H1 (cell line): ENCODE measurements at regions not wholly inside any gene's neighbourhood (a gene's known extent, or its start where the extent isn't known, plus 50 kb on each side); places are given as distances from the start of the nearest gene placed in this dataset.

Experiments
- CTCF ChIA-PET: fragments of 300-600 bp; sonication (Branson Sonifier 250); formaldehyde crosslinking; loops from one replicate; lab custom pipeline; 2021; ENCODE audit not compliant: partially characterized antibody; lab: Charles Lee
- POLR2A ChIA-PET: fragments of 300-600 bp; sonication (Branson Sonifier 250); formaldehyde crosslinking; loops from one replicate; lab custom pipeline; 2021; ENCODE audit warnings: inconsistent platforms; ENCODE audit not compliant: partially characterized antibody; lab: Charles Lee
- DNase-seq, 2 experiments: peaks; one replicate each; pipeline versions ENCODE4 v3.0.0 to v3.0.0-alpha.2; 2010 to 2022; ENCODE audit warnings: low spot score in 2 of 2, low read depth in 1 of 2, mixed read lengths in 1 of 2
- FAIRE-seq: peaks from 2 replicates; lab custom pipeline; 2011; peaks lifted over from hg19 to GRCh38; lab: Jason Lieb, UNC
- H2AFZ ChIP-seq: 2 replicates; pipeline ENCODE4 v1.8.1; 2012; ENCODE audit warnings: low read length, inconsistent platforms
- H2AK5ac ChIP-seq: 2 replicates; pipeline ENCODE4 v1.6.1; 2013; ENCODE audit warnings: low read depth, low read length
- H2BK120ac ChIP-seq: replicated peaks from 2 replicates; pipeline ENCODE3; 2013; ENCODE audit warnings: low read depth, low read length, inconsistent platforms
- H2BK12ac ChIP-seq: 2 replicates; pipeline ENCODE4 v1.6.1; 2013; ENCODE audit warnings: low read depth, low read length
- H2BK15ac ChIP-seq: 2 replicates; pipeline ENCODE4 v1.6.1; 2013; ENCODE audit warnings: low read length
- H2BK20ac ChIP-seq: 2 replicates; pipeline ENCODE4 v1.6.1; 2013; ENCODE audit warnings: low read length
- H2BK5ac ChIP-seq: 2 replicates; pipeline ENCODE4 v1.6.1; 2013; ENCODE audit warnings: low read depth, low read length
- H3K14ac ChIP-seq: 2 replicates; pipeline ENCODE4 v1.6.1; 2013; ENCODE audit warnings: inconsistent platforms; ENCODE audit not compliant: insufficient read length
- H3K18ac ChIP-seq: 2 replicates; pipeline ENCODE4 v1.6.1; 2013; ENCODE audit warnings: low read length; ENCODE audit errors: extremely low read depth
- H3K23ac ChIP-seq: 2 replicates; pipeline ENCODE4 v1.6.1; 2013; ENCODE audit warnings: inconsistent platforms; ENCODE audit not compliant: insufficient read length
- H3K23me2 ChIP-seq: 2 replicates; pipeline ENCODE4 v1.6.1; 2013; ENCODE audit warnings: low read depth, low read length
- H3K27ac ChIP-seq: 2 replicates; pipeline ENCODE4 v1.6.1; 2011; ENCODE audit warnings: low read depth, low read length, inconsistent platforms
- H3K27me3 ChIP-seq, 4 experiments: replicated peaks in 1 of 4; 1 replicate in 1 of 4; 2 replicates in 3 of 4; pipeline versions ENCODE4 v1.6.1 to v1.8.1; 2011 to 2013; ENCODE audit warnings: low read length in 3 of 4, mild to moderate bottlenecking in 3 of 4, inconsistent platforms in 2 of 4, mixed read lengths in 2 of 4, moderate library complexity in 1 of 4; ENCODE audit not compliant: control insufficient read depth in 3 of 4, insufficient read depth in 3 of 4; ENCODE audit errors: extremely low read depth in 1 of 4
- H3K36me3 ChIP-seq, 4 experiments: 2 replicates each; pipeline versions ENCODE4 v1.6.1 to v1.8.1; 2011 to 2013; ENCODE audit warnings: mild to moderate bottlenecking in 4 of 4, low read length in 3 of 4, moderate library complexity in 2 of 4, control low read depth in 1 of 4, inconsistent platforms in 1 of 4; ENCODE audit not compliant: insufficient read depth in 4 of 4, control insufficient read depth in 2 of 4
- H3K4ac ChIP-seq: replicated peaks from 2 replicates; pipeline ENCODE3; 2013; ENCODE audit warnings: low read length, low read depth, mixed read lengths, inconsistent platforms; ENCODE audit not compliant: insufficient read length
- H3K4me1 ChIP-seq, 4 experiments: replicated peaks in 1 of 4; 1 replicate in 1 of 4; 2 replicates in 3 of 4; pipeline versions ENCODE4 v1.6.1 to v1.8.1; 2011 to 2013; ENCODE audit warnings: low read length in 3 of 4, inconsistent platforms in 2 of 4, mixed read lengths in 1 of 4; ENCODE audit not compliant: insufficient read depth in 4 of 4, control insufficient read depth in 3 of 4
- H3K4me2 ChIP-seq, 2 experiments: 2 replicates each; pipeline versions ENCODE4 v1.6.1 to v1.8.1; 2011 to 2013; ENCODE audit warnings: low read depth in 2 of 2, low read length in 2 of 2, control low read depth in 1 of 2, inconsistent platforms in 1 of 2, mild to moderate bottlenecking in 1 of 2; ENCODE audit not compliant: insufficient read depth in 1 of 2
- H3K4me3 ChIP-seq, 4 experiments: fragments of 200-600, 300-600 bp in 1 of 4; sonication (generic), shearing (Covaris generic), sonication (Bioruptor Twin) in 1 of 4; 2 replicates each; pipeline versions ENCODE4 v1.5.1 to v1.8.1; 2011 to 2016; ENCODE audit warnings: low read length in 4 of 4, low read depth in 3 of 4, control low read depth in 2 of 4, inconsistent platforms in 2 of 4, mild to moderate bottlenecking in 2 of 4, mixed read lengths in 1 of 4, moderate library complexity in 1 of 4; ENCODE audit not compliant: insufficient read depth in 2 of 4; ENCODE audit errors: extremely low read depth in 1 of 4
- H3K56ac ChIP-seq: replicated peaks from 2 replicates; pipeline ENCODE3; 2013; ENCODE audit warnings: low read depth, mild to moderate bottlenecking, mixed read lengths, low read length, inconsistent platforms; ENCODE audit not compliant: insufficient read length
- H3K79me1 ChIP-seq: 2 replicates; pipeline ENCODE4 v1.6.1; 2013; ENCODE audit warnings: low read depth, low read length, control low read depth
- H3K79me2 ChIP-seq, 2 experiments: 2 replicates each; pipeline versions ENCODE4 v1.6.1 to v1.8.1; 2012 to 2013; ENCODE audit warnings: low read length in 2 of 2, mild to moderate bottlenecking in 2 of 2, inconsistent platforms in 1 of 2; ENCODE audit not compliant: insufficient read depth in 2 of 2, control insufficient read depth in 1 of 2
- H3K9ac ChIP-seq, 4 experiments: replicated peaks in 1 of 4; 1 replicate in 1 of 4; 2 replicates in 3 of 4; pipeline versions ENCODE4 v1.6.1 to v1.8.1; 2011 to 2013; ENCODE audit warnings: low read depth in 3 of 4, low read length in 3 of 4, control low read depth in 2 of 4, mild to moderate bottlenecking in 2 of 4, moderate library complexity in 2 of 4, inconsistent platforms in 1 of 4; ENCODE audit errors: extremely low read depth in 1 of 4
- H3K9me3 ChIP-seq, 2 experiments: 2 replicates each; pipeline versions ENCODE4 v1.6.1 to v1.8.1; 2012 to 2013; ENCODE audit warnings: mild to moderate bottlenecking in 2 of 2, moderate library complexity in 2 of 2, control low read depth in 1 of 2, inconsistent platforms in 1 of 2, low read depth in 1 of 2, low read length in 1 of 2, mixed read lengths in 1 of 2; ENCODE audit not compliant: insufficient read depth in 2 of 2
- H4K20me1 ChIP-seq, 2 experiments: replicated peaks in 1 of 2; 2 replicates each; pipeline versions ENCODE3 to v1.8.1; 2011 to 2013; ENCODE audit warnings: inconsistent platforms in 2 of 2, low read length in 2 of 2, mild to moderate bottlenecking in 1 of 2; ENCODE audit not compliant: insufficient read depth in 2 of 2, control insufficient read depth in 1 of 2
- H4K5ac ChIP-seq: 2 replicates; pipeline ENCODE4 v1.6.1; 2013; ENCODE audit warnings: low read length, low read depth, mixed read lengths, inconsistent platforms; ENCODE audit not compliant: insufficient read length
- H4K8ac ChIP-seq: 2 replicates; pipeline ENCODE4 v1.8.0; 2013; ENCODE audit warnings: mild to moderate bottlenecking, moderate library complexity, low read length, inconsistent platforms; ENCODE audit not compliant: insufficient read depth; ENCODE audit errors: extremely low read depth
- H4K91ac ChIP-seq: replicated peaks from 2 replicates; pipeline ENCODE3; 2013; ENCODE audit warnings: low read length, mixed read lengths, inconsistent platforms; ENCODE audit not compliant: insufficient read length
- CREB1 ChIP-seq: IDR thresholded peaks from 2 replicates; pipeline ENCODE4 v1.6.1; 2012; ENCODE audit warnings: inconsistent platforms
- EZH2 ChIP-seq: fragments of 200-600 bp; sonication (generic); IDR thresholded peaks from 2 replicates; pipeline ENCODE4 v1.7.1; 2012; ENCODE audit warnings: low read depth, mild to moderate bottlenecking, moderate library complexity, low read length, inconsistent platforms; ENCODE audit not compliant: severe bottlenecking
- GABPA ChIP-seq: IDR thresholded peaks from 2 replicates; pipeline ENCODE4 v1.6.1; 2011; ENCODE audit warnings: mild to moderate bottlenecking, low read length, moderate library complexity, borderline replicate concordance; ENCODE audit not compliant: insufficient read depth
- RAD21 ChIP-seq, 2 experiments: IDR thresholded peaks in 1 of 2; conservative IDR thresholded peaks in 1 of 2; 2 replicates each; pipeline ENCODE4 v1.6.1; 2011; ENCODE audit warnings: low read depth in 2 of 2, low read length in 2 of 2, improper control_type of control experiment in 1 of 2, inconsistent platforms in 1 of 2, mild to moderate bottlenecking in 1 of 2, moderate library complexity in 1 of 2
- RNF2 ChIP-seq: fragments of 200-900, 300-1000 bp; sonication (generic); IDR thresholded peaks from 2 replicates; pipeline ENCODE4 v1.7.1; 2016; ENCODE audit warnings: borderline replicate concordance, low read depth, mild to moderate bottlenecking, antibody characterized with exemption, low read length; ENCODE audit not compliant: poor library complexity, severe bottlenecking; ENCODE audit errors: missing control alignments
- SP4 ChIP-seq: IDR thresholded peaks from 2 replicates; pipeline ENCODE4 v1.6.1; 2012; ENCODE audit warnings: low read length, inconsistent platforms
- WGBS, 2 experiments: shearing (Covaris generic) in 1 of 2; methylation state at CpG; one replicate each; pipeline versions ENCODE4 v1.1.6 to v1.1.7; 2013 to 2015; ENCODE audit warnings: low lambda C conversion rate in 2 of 2, mixed read lengths in 2 of 2, inconsistent platforms in 1 of 2, low coverage in 1 of 2, missing lambda C conversion rate in 1 of 2; ENCODE audit not compliant: insufficient replicate concordance in 2 of 2, insufficient coverage in 1 of 2, insufficient read length in 1 of 2; ENCODE audit errors: extremely low coverage in 1 of 2, missing lambda C conversion rate in 1 of 2; 5-methylcytosine and 5-hydroxymethylcytosine counted together
- TF ChIP-seq, protein P1 (sequence below), 3 experiments: IDR thresholded peaks; 1 replicate in 2 of 3; 2 replicates in 1 of 3; pipeline versions ENCODE4 v1.5.1 to v1.6.1; 2011; ENCODE audit warnings: low read length in 3 of 3, mild to moderate bottlenecking in 3 of 3, inconsistent platforms in 2 of 3, low read depth in 1 of 3, moderate library complexity in 1 of 3; ENCODE audit not compliant: insufficient read depth in 1 of 3; ENCODE audit errors: control extremely low read depth in 1 of 3
- TF ChIP-seq, protein P2 (sequence below): IDR thresholded peaks from 2 replicates; pipeline ENCODE4 v1.6.1; 2012; ENCODE audit warnings: inconsistent platforms

DNA sequence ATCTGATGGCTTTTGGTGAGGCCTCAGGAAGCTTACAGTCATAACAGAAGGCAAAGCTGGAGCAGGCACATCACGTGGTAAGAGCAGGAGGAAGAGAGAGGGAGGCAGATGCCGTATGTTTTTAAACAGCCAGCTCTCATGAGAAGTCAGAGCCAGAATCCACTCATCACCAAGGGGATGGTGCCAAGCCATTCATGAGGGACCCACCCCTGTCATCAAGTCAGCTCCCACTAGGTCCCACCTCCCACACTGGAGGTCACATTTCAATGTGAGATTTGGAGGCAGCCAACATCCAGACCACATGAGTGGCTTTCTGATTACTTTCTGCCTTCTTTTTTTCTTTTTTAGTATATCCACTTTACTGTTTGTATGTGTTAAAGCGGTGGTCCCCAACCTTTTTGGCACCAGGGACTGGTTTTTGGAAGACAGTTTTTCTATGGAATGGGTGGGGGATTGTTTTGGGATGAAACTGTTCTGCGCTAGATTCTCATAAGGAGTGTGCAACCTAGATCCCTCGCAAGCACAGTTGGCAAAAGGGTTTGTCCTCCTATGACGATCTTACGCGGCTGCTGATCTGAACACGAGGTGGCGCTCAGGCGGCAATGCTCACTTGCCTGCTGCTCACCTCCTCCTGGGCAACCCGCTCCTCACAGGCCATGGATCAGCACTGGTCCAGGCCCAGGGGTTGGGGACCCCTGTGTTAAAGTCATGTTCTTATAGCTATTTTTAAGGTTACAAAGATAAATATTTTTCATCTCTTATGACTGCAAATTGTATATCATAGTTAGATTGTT is 61.7 kb downstream of the SLIT2 start:
- H4K5ac ChIP-seq, result no peak overlapping the region
- no peak overlapping the region for H3K9ac ChIP-seq
- H3K4me3 ChIP-seq, result no peak overlapping the region
- H3K4me1 ChIP-seq, result peaks cover 0 to 3% (median 0%) of the 10 kb centered on the region in 4 experiments; a peak in 1 of 7 replicates
- H2BK120ac ChIP-seq, result no peak overlapping the region
- H3K79me2 ChIP-seq, result no peaks in the 10 kb centered on the region
- ChIA-PET CTCF (interaction anchor here (0.7 to 1.8 kb wide), 18 partner anchors 9 to 385 kb away, joined by 3 to 13 read pairs (median 4); no protein-coding TSS in a partner anchor), POLR2A (interaction anchor here (0.7 to 1.5 kb wide), 2 partner anchors 30 to 61 kb away, joined by 3 to 5 read pairs; partner anchors contain the start of gene SLIT2)
- DNase-seq (peak; percentile 53 to 80), FAIRE-seq (peak; percentile 58)
- H2BK20ac ChIP-seq, result no peak overlapping the region
- no peaks in the 10 kb centered on the region for H3K27me3 ChIP-seq
- H3K56ac ChIP-seq, result no peak overlapping the region
- H2BK5ac ChIP-seq, result no peak overlapping the region
- H3K79me1 ChIP-seq, result no peaks in the 10 kb centered on the region
- no peak overlapping the region for H3K4ac ChIP-seq
- H2AK5ac ChIP-seq, result no peak overlapping the region
- no peak overlapping the region for H4K8ac ChIP-seq
- no peak overlapping the region for H3K18ac ChIP-seq
- H3K23ac ChIP-seq, result no peak overlapping the region
- H3K23me2 ChIP-seq, result no peaks in the 10 kb centered on the region
- WGBS, 2 experiments, result 31% methylated on average over 12 of the region's 12 CpGs; no CpG with 5 or more reads in 1 of the 2 experiments
- H3K36me3 ChIP-seq, result no peaks in the 10 kb centered on the region
- no peak overlapping the region for H2AFZ ChIP-seq
- H4K20me1 ChIP-seq, result no peaks in the 10 kb centered on the region
- no peak overlapping the region for H4K91ac ChIP-seq
- no peak overlapping the region for H3K27ac ChIP-seq
- no peak overlapping the region for H2BK15ac ChIP-seq
- H3K14ac ChIP-seq, result no peak overlapping the region
- H3K9me3 ChIP-seq, result no peaks in the 10 kb centered on the region
- no peak overlapping the region for H3K4me2 ChIP-seq
- H2BK12ac ChIP-seq, result no peak overlapping the region
- TF ChIP-seq EZH2 (no peak), CREB1 (peak; percentile 67), GABPA (no peak), RAD21 (IDR thresholded peaks at IDR 0.05 in 1 of 2, conservative IDR thresholded peaks at IDR 0.05 in 1 of 2; ENCODE audit: low read depth in 2 of 2, low read length in 2 of 2) (peak; percentile 71 to 77), SP4 (no peak), RNF2 (no peak)
- TF ChIP-seq, protein P1, sequence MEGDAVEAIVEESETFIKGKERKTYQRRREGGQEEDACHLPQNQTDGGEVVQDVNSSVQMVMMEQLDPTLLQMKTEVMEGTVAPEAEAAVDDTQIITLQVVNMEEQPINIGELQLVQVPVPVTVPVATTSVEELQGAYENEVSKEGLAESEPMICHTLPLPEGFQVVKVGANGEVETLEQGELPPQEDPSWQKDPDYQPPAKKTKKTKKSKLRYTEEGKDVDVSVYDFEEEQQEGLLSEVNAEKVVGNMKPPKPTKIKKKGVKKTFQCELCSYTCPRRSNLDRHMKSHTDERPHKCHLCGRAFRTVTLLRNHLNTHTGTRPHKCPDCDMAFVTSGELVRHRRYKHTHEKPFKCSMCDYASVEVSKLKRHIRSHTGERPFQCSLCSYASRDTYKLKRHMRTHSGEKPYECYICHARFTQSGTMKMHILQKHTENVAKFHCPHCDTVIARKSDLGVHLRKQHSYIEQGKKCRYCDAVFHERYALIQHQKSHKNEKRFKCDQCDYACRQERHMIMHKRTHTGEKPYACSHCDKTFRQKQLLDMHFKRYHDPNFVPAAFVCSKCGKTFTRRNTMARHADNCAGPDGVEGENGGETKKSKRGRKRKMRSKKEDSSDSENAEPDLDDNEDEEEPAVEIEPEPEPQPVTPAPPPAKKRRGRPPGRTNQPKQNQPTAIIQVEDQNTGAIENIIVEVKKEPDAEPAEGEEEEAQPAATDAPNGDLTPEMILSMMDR (IDR thresholded peaks at IDR 0.05; ENCODE audit: control extremely low read depth in 1 of 3, insufficient read depth in 1 of 3, low read depth in 1 of 3, low read length in 3 of 3), result peak; percentile 90 to 98 (median 96)
- TF ChIP-seq, protein P2, sequence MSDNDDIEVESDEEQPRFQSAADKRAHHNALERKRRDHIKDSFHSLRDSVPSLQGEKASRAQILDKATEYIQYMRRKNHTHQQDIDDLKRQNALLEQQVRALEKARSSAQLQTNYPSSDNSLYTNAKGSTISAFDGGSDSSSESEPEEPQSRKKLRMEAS, result peak; percentile 55
